Astrocyte of the cerebellum (primary cell): ENCODE measurements at regions not wholly inside any gene's neighbourhood (a gene's known extent, or its start where the extent isn't known, plus 50 kb on each side); places are given as distances from the start of the nearest gene placed in this dataset.
A peak's percentile ranks its signal among the peaks of the same experiment; 100 is the strongest.

ENCODE experiments used
- DNase-seq: peaks from one replicate; pipeline ENCODE4 v3.0.0-alpha.2; 2011; ENCODE audit warnings: low read depth
- H3K4me3 ChIP-seq: 2 replicates; pipeline ENCODE4 v1.5.1; 2011; ENCODE audit warnings: mild to moderate bottlenecking, low read depth, low read length, moderate library complexity
- CTCF ChIP-seq: IDR thresholded peaks from 2 replicates; pipeline ENCODE4 v1.5.1; 2012; ENCODE audit warnings: low read length, low read depth, moderate library complexity, mild to moderate bottlenecking; ENCODE audit errors: missing control alignments
- in situ Hi-C: cut with HindIII; loops from 2 replicates; pipeline ENCODE4 v1.10.0; 2017; ENCODE audit warnings: low sequenced_read_pairs

- DNase-seq = no peak
- in situ Hi-C loops = no loop called here
- peak; percentile 51 for TF ChIP-seq CTCF
- H3K4me3 ChIP-seq = no peak overlapping the region
Measured at GRCh38 chr2:125471963-125472362, 1184.0 kb upstream of the GYPC start.

GRCh38 chr2:125479143-125479636, 1176.8 kb upstream of the GYPC start:
- no peak for DNase-seq
- no peak for TF ChIP-seq CTCF
- H3K4me3 ChIP-seq = no peak overlapping the region
- in situ Hi-C loops = no loop called here

- in situ Hi-C loops = no loop called here
- no peak for DNase-seq
- no peak for TF ChIP-seq CTCF
- H3K4me3 ChIP-seq = no peak overlapping the region
Measured at GRCh38 chr2:125490308-125490707, 1165.7 kb upstream of the GYPC start.

- no peak for TF ChIP-seq CTCF
- DNase-seq = no peak
- no peak overlapping the region for H3K4me3 ChIP-seq
- in situ Hi-C loops = no loop called here
Measured at GRCh38 chr2:125491663-125492062, 1164.3 kb upstream of the GYPC start.

- DNase-seq = no peak
- no peak for TF ChIP-seq CTCF
- H3K4me3 ChIP-seq = no peak overlapping the region
- in situ Hi-C loops = no loop called here
Measured at GRCh38 chr2:125512313-125512712, 1143.6 kb upstream of the GYPC start.

- TF ChIP-seq CTCF = peak; percentile 46
- DNase-seq = no peak
- in situ Hi-C loops = no loop called here
Measured at GRCh38 chr2:125516496-125517109, 1139.4 kb upstream of the GYPC start.

GRCh38 chr2:125526093-125526492, 1129.9 kb upstream of the GYPC start:
- H3K4me3 ChIP-seq = no peak overlapping the region
- no peak for DNase-seq
- in situ Hi-C loops = no loop called here
- TF ChIP-seq CTCF = no peak

More at GRCh38 chr2:125516496-125517109, 1139.4 kb upstream of the GYPC start:
- H3K4me3 ChIP-seq = no peak overlapping the region
